GM18498 (cell line): ENCODE measurements at regions not wholly inside any gene's neighbourhood (a gene's known extent, or its start where the extent isn't known, plus 50 kb on each side); places are given as distances from the start of the nearest gene placed in this dataset.

Experiments used
- ATAC-seq: cut with Tn5 transposase; IDR thresholded peaks from one replicate; pipeline ENCODE4 v1.9.1; 2021; ENCODE audit warnings: mild to moderate bottlenecking, moderate library complexity; ENCODE audit not compliant: unreplicated experiment

DNA sequence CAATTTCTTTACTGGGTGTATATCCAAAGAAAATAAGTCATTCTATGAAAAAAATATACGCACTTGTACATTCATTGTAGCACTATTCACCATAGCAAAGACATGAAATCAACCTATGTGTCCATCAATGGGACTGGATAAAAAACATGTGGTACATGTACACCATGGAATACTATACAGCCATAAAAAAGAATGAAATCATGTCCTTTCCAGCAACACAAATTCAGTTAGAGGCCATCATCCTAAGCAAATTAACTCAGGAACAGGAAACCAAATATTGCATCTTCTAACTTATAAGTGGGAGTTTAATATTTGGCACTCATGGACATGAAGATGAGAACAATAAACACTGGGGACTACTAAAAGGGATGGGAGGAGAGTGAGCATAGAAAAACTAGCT, 325.7 kb downstream of the TGFB2 start:
- no peak for ATAC-seq

GRCh38 chr1:218671573-218671972, 326.4 kb downstream of the TGFB2 start:
- ATAC-seq: no peak

DNA sequence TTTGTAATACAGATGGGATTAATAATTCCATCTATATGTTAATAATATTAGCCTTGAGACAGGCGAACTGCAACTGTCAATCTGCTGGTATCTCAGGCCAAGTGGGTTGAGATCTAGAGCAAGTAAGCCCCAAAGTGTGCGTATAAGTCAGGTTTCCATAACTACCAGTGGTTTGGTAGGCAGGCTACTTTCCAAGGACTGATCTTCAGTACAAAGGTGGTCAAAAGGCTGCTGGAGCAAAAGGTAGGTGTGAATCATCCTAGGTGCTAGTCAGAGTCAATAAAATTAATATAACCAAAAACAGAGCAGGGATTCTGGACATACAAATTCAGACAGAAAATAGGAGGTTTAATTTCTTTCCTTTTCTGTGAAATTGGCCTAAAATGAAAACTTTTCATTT, 328.0 kb downstream of the TGFB2 start:
- ATAC-seq: no peak

GRCh38 chr1:218674280-218674773, 329.2 kb downstream of the TGFB2 start:
- ATAC-seq: no peak

DNA sequence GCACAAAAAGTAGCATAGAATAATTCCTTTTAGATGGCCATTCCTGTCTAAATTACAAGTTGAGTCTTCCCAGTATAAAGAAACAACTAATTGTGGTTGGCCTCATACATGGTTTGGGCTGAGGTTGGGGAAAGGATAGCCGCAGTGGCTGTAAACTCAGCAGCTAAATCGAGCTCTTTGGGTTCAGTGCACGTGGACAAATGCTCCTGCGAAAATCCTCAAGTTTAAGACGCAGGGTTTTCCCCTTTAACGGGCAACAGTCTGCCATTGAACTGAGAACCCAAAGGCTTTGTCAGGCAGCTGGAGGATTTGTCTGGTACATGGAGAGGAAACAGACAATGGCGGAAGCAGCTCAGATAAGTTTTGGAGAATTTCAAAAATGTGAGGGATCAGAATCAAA, 331.9 kb downstream of the TGFB2 start:
- ATAC-seq: no peak

DNA sequence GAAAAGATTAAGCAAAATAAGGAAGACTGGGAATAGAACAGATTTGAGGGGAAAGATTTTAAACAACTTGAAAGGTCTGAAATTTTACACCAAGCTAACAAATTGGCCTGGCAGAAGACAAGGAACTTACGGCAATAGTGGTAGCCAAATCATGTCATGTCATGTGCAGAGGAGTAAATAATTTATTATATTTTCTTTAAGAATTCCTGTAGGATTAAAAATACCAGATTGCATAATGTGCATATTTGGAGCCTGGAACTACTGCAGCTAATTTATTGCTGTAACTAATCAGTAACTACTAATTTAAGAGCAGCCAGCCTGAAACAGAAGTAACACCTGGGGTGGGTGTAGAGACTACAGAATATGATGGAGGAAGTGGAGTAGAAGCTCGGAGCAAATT, 334.3 kb downstream of the TGFB2 start:
- no peak for ATAC-seq

GRCh38 chr1:218679988-218680748, 335.0 kb downstream of the TGFB2 start:
- ATAC-seq: no peak

- ATAC-seq: no peak
Measured at GRCh38 chr1:218683242-218683641, 338.1 kb downstream of the TGFB2 start.

DNA sequence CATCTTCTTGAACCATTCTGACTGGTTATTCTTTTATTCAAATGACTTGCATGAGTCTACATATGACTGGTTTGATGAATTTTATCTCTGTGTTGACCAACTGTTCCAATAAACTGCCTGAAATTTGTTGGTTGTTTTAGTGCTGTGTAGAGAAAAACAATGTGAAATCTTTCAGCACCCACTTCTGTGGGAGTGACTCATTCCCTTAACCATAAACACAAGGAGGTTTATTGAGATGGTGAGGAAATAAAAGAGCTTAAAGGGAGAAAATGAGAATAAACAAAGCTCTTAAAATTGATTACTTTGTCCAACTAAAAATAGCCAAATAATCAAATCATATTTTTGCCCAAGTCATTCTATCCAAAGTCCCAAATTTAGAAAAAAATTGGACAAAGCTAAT, 341.1 kb downstream of the TGFB2 start:
- no peak for ATAC-seq

DNA sequence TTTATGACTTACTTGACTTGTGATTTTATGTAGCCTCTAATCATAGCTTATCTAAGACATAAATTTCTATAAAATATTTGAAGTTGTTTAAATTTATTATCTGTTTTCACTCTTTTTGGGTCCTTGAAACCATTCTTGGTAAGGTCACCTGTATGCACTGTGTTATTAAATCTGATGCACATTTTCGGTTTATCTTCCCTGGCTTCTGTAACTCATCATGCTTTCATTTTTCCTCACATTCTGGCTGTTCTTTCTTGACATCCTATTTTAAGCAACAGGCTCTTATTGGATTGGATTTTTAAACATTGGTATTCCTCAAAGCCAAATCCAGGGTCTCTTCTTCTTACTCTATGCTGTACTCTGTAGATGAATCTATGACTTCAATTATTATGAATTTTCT, 341.6 kb downstream of the TGFB2 start:
- ATAC-seq: no peak

GRCh38 chr1:218692808-218693207, 347.7 kb downstream of the TGFB2 start:
- no peak for ATAC-seq

GRCh38 chr1:218693599-218693998, 348.5 kb downstream of the TGFB2 start:
- no peak for ATAC-seq

GRCh38 chr1:218694085-218694484, 348.9 kb downstream of the TGFB2 start:
- ATAC-seq: no peak

DNA sequence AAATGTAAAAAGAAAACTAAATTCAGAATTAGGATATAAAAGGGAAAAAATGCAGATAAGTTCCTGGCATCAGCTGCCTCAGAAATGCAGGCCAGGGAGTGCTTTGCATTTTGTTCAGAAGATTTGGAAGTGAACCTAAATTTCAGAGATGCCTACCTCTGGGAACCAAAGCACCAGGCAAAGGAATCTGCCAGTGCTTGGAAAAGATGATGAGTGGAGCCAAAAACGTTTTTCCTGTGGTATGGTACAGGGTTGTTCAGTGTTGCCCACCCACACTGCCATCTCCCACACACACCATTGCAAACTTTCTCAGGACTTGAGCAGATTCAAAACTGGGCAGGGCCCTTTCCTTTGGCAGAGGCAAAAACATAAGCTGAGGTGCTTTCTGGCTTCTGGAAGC, 349.5 kb downstream of the TGFB2 start:
- ATAC-seq: no peak

DNA sequence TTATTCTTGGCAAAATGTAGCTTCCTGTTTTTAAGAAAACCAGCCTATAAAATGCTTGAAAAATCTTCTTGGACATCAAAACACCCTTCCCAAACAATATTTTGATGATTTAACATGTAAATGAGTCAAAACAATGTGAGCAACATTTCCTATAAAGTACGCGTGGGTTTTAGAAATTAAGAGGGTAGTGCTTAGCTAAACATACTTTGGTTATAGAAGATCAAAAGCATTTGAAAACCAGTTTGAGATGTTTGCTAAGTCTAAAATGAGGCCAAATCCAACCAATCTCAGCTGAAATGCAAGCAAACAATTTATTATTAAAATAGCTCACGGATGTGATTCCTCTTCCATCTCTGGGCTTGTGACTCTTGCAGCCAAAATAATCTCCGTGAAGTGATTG, 350.4 kb downstream of the TGFB2 start:
- ATAC-seq: no peak

DNA sequence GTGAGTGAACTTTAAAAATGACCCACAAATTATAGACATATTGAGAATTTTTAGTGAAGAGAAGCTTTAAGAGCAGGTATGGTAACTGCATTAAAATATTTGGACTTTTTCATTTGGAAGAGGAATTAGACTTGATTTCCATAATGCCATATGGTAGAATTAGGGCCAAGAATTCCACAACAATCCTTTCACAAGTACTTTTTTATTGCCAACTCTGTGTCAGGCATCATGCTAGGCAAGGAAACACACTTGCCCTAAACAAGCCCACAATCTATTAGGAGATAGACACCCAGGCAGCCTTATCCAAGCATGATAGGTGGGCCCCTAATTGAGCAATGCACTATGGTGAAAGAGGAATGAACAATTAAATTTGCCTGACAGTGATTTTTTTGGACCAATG, 353.0 kb downstream of the TGFB2 start:
- ATAC-seq: no peak

DNA sequence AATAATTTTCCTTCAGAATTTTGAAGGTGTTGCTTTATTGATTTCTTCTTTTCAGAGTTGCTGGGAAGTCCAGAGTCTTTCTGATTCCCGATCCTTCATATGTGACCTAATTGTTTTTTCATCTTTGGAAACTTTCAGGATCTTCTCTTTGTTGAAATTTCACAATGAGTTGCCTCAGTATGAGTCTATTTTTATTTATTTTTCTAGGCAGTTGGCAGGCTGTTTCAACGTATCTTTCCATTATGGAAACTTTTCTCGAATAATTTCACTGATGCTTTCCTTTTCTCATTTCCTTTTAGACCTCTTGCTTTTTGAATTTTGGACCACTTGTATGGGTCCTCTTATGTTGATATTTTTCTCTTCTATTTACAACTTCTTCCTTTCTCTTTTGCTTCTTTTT, 354.3 kb downstream of the TGFB2 start:
- ATAC-seq: no peak

DNA sequence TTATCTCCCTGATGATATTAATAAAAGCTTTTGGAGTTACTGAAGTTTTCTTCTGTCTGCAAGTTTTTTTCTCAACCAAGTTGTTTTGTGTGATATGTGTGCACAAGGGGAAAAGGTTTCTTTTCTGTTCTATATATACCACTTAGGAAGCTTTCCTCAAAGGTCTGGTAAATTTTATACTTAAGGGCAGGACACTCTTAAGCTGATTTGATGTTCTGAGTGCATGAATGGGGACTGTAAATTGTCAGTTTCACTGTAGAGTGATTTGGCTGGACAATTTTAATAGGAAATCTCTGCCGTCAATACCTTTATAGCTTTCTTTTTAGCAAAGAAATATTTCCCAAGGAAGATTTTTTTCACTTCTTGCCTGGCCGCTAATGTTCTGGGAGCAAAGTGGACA, 354.7 kb downstream of the TGFB2 start:
- ATAC-seq: no peak

DNA sequence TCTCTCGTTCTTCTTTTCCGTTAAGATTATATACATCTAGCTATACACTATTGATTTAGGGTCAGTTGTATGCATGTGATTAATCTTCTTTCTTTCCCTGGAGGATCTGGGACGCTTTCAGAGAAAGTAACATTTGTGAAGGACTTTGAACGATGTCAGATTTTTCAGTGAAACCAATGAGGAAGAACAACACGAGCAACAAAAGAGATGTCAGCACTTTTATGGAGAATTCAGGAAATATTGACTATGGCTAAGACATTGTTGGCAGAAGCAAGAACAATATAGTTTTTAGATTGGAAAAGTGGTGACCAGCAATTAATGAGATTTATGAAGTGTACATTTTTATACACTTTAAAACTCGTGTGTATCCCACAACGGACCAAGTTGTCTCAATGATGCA, 355.5 kb downstream of the TGFB2 start:
- no peak for ATAC-seq

DNA sequence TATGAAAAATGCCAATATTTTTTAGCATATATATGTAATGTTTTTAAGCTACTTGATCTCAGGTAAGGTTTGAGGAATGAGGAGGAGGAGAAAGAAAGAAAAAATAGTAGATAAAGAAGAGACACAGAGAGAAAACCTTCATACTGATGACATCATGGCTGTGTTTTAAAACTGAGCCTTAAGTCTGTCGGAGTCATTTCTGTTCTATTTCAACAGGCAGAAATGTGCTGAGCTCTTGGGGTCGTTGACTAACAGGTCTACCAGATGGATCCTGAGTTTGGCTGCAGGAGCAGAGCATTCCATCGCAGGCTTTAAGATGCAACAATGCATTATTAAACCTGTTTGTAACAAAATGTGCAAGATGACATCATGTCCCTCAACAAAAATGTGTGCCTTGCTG, 356.0 kb downstream of the TGFB2 start:
- no peak for ATAC-seq

GRCh38 chr1:218702775-218703174, 357.6 kb downstream of the TGFB2 start:
- ATAC-seq: no peak

DNA sequence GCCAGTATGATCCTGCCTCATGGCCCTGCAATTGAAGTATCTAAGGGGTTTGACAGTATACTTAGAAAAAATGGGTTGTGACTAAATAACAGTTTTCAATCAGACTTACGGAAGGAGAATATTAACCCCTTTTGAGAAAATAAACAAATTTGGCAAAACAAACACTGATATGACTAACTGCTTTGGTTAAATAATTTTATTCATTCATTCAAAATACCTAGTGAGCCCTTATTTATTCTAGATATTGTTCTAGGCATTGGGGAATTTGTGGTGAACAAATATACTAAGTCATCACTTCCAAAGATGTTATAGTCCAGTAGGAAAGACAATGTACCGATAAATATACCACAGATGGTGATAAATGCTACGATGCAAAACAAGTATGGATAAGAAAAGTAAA, 358.7 kb downstream of the TGFB2 start:
- ATAC-seq: no peak

- no peak for ATAC-seq
Measured at GRCh38 chr1:218705391-218705790, 360.3 kb downstream of the TGFB2 start.
